Ammon's horn (tissue), 1 donor: ENCODE measurements at regions not wholly inside any gene's neighbourhood (a gene's known extent, or its start where the extent isn't known, plus 50 kb on each side); places are given as distances from the start of the nearest gene placed in this dataset.

ENCODE experiments used
- DNase-seq: peaks from one replicate; pipeline ENCODE4 v3.0.0-alpha.2; 2016; ENCODE audit warnings: low spot score

DNA sequence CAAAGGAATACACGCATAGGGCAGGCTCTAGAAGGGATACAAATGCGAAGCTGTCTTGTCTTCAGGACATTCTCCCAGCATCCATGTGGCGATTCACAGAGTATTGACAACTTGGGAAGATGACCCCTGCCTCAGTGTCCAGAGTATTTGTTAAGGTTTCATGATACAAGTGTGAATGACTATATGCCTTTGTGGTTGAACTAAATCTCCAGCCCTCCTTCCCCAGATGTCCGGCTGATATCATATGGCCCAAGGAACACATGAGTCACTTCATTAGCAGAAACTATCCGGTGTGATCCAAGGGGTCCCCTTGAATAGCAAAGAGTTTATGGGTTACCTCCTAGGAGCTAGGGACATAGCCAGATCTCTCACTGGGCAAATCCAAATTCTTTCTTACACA is 151.0 kb downstream of the INSIG2 start:
- DNase-seq: no peak

DNA sequence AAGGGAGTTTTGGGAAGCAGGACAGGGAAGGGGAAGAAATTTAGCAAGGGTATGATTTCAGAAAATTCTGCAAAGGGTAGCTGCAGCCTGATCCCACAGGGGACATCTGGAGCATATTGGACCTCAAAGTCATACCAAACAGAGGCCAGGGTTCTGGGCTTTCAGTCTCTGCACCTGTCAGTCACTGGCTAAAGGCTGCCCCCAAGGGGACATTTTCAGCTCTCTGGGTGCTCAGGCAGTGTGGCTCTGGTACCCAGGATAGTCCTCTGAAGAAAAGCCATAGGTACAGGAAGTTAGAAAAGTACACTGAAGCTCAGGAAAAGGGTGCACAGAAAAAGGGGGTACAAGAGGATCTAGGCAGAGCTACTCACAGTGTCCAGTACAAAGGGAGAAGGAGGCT is 149.2 kb downstream of the INSIG2 start:
- DNase-seq: no peak

DNA sequence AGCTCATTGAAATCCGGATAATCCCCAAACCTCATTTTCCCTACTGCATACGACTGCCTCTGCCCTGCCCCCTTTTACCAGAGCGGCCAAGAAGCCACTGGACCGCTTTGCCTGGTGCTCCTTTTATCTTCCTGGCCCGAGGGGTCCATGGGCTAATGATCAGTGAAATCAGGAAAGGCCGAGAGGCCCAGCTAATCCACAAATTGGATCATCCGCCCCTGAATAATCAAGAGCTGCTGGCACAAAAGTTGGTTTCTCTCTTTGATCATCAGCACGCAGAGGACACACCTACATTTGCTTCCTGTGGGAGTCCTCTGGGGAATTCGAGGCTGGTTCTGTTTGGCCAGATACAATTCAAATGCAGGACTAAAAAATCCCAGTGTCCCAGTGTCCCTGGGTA is 144.5 kb downstream of the INSIG2 start:
- DNase-seq: no peak

DNA sequence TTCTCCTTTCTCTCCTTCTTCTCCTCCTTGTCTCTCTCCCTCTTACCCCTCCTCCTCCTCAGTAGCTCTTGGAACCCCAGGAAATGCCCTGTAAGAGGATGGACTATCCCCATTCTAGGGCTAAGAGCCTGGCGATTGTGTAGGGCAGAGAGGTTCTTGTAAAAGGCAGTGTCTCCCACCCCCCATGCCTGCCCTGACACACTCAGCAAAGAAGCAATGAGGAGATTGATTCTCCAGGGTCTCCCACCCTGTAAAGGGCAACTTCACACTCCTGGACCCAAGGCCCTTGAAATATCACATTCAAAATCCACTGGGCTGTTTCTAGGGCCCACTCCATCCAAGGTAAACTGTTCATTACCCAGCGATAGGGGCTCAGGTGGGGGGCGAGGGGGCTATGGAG is 144.1 kb downstream of the INSIG2 start:
- no peak for DNase-seq

DNA sequence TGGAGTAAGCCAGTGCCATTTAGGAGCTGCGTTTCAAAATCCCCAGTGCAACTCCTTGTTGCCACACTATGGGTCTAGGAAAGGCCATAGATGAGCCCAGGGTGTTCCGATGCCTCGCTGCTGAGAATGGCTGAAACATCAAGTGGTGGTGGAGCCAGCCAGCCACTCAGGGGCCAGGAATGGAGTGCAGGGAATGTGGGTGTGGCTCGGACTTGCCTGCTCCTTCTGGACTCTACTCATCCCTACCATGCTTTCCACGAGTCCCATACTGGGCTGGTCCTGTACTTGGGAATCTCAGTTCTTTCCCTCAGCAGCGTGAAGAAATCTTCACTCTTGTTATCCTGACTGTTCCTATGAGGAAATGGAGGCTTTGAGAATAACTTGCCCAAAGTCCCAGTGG is 143.5 kb downstream of the INSIG2 start:
- DNase-seq: no peak

DNA sequence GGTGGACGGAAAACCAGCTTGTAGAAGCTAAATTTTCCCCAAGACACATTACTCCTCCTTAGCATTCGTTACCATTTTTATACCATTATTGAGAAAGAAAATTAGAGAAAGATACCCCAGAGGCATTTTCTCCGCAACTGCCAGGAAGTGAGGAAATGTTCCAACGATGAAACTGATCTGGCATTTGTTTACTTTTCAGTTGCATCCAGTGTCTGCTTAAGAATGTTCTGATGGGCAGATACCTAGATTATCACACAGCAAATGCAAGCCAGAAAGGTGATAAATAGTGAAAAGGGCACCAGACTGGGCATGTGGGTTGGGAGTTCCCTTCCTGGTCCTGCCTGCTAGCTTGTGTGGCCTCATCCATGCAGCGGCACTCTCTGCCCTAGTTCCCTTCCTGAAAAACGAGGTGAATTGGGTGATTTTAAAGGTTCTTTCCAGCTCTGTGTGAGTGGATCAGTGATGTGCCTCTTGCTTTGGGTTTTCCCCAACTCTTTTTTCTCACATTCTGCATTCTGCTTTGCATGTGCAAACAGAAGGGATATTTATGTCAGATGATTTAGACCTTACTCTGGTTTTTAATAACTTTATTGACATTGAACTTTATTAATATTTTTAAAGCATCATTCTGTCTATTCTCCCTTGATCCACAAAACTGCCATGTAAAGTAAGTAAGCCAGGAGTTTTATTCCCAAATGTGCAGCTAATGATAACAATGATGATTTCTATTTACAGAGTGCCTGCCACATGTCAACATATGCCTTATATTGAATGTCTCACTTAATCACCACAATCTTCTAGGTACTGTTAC is 139.6 kb downstream of the INSIG2 start:
- no peak for DNase-seq

DNA sequence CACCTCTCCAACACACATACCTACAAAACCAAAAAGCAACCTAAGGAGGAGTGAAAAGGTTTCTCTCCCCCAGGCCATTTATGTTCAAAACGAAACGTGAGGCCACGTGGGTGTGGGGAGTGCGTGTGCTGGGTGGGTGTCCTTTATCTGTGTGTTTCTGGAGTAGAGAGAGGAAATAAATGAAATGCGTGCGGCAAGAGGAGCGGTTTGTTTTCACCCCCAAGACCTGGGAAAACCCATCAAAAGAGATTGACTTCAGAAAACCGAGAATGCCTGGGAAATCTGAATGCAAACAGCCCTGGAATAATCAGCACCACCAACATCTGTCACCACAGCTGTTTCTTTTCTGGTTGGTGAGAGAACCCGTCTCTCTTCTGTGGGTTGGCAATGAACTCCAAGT is 137.4 kb downstream of the INSIG2 start:
- DNase-seq: no peak

DNA sequence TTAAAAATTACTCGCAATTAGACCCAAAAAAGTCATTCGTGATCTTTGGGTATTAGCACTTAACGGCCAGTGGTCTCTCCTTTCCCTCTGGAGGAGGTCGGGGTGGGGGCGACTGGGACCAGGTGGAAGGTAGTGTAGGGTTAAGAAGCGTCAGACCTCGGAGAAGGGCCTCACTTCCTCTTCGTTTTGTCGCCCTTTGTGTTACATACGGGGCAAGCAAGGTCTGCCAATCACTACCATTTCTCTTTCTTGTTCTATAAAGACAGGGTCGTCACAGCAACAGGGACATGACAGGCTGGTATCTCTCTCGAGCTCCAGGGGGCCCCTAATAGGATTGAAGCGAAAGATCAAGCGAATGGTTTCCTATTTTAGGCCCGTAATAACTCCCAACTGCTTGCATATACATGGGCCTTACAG is 136.6 kb downstream of the INSIG2 start:
- DNase-seq: no peak

DNA sequence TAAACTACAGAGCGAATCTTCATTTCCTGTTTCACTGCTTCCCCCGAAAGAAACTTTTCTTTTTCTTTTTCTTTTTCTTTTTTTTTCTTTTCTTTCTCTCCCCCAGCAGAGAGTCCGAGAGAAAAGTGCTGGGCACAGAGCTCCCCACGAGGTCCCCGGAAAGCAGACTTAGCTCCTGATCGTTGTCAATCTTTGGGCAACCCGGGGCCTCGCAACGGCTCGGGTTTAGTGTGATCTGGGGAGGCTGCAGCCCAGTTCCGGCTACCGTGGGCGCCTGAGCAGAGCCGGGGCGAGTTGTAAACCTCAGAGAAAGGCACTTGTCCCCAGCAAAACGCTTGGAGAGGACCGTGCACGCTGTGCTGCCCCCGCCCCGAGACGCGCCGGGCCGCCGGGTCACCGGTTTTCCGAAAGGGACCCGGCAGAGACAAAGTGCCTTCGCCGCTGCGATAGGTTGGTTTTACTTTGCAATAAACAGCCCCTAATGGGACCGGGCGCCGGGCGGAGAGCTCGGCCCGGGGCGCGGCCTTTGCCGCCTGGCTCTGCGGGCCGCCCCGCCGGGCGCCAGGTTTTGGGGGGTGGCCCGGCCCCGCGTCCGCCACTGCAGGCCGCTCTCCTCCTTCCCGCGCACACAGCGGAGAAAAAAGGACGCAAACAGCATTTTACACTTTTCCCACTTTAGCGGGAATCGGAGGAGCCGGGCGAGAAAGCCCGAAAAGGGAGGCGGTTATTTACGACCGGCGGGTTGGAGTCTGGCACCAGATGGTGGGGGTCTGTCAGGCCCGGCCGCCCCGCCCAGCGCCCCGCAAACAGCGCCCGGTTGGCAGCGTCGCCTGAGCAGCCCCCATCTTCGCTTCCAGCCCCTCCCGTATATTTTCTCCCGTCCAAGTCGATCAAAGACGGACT is 136.0 kb downstream of the INSIG2 start:
- no peak for DNase-seq

DNA sequence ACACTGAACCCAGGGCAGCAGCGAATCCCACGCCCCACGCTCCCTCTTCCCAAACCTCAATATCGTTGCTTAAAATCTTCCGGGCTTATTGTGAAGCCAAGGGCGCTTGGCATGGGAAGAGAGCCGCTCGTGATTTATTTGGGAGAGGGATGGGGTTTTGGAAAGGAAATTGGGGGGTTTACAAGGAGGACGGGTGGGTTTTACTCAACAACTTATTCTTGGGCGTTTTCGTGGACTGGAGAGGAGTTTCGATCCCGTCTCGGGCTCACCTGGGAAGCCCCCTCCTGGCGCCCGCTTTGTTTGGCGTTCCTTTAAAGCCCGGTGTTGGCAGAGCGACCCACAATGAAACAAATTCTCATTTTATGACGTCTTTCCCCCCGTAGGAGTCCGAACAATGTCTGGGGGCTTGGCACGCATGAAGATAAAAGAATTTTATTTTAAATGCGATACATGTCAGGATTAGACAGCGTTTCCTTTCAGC is 135.3 kb downstream of the INSIG2 start:
- DNase-seq: no peak

DNA sequence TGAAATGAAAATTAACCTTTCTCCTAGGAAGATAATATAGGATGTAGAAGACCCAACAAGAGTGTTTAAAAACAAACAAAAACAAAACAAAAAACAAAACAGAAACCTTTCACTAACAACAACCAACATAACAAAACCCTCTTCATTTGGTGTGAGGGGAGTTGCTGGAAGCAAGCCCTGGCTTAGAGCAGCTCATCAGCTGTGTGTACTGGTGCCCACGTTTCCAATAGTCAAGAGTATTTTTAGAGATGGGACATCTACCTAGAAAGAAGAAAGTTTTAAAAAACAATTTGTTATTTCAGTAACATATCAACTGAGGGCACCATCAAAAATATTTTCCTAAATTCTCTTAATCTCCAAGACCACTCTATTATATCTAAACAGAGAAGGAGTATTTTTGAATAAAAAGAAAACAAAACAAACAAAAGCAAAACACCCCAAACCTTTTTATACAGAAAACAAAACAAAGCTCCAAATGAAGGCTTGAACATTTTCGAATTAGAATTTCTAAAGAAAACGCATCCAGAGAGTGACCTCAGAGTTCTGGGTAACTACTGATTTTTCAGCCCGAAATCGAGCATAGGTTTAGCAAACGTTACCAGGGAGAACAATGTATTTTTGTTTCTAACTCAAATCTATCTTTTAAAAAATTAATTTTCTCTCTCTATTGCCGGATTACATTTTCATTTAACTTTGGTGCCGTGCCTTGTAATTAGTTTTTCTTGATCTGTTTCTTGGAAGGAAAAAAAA is 134.6 kb downstream of the INSIG2 start:
- no peak for DNase-seq

DNA sequence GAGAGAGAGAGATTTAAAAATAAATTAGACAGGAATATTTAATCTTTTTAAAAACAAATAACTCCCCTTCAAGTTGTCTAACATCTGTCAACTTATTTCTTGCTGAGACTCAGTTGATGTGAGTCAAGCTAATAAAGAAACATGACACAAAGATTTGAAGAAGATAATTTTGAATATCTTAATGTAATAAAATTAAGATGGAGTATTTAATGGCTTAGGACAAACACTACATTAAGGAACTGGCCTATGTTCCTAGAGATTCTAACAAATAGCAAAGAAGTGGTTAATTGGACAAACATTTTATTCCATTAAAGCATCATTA is 134.0 kb downstream of the INSIG2 start:
- DNase-seq: no peak

DNA sequence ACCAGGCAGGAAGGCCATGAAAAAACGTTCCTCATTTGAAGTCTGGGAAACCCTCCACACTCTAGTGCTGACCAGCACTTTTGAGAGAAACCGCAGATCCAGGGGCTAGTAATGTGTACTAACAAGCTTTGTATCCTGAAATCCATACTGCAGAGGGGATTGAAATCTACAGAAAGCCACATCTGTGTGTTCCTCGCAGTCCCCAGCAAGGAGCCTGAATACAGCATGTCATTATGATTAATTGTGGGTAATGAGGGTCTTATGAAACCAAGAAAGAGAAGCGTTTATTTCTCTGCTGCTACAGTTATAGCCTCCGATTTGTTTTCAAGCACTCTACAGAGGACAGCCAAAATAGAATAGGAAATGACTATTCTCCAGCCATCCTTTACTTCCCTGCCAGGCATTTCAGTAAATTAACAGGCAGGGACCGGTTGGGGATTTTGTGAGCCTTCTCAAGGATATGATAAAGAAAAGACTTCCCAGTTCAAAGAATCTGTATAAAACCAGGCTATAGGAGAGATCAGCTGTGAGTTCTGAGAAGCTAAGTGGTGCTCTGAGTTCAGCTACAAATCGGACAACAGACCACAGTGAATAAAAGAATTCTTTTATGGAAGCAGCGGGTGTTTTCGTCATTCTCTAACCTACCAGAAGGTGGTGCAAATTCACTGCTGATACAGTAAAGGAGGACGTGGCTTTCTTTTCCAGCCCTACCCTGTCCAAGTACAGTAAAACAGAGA is 133.4 kb downstream of the INSIG2 start:
- DNase-seq: peak; percentile 76

DNA sequence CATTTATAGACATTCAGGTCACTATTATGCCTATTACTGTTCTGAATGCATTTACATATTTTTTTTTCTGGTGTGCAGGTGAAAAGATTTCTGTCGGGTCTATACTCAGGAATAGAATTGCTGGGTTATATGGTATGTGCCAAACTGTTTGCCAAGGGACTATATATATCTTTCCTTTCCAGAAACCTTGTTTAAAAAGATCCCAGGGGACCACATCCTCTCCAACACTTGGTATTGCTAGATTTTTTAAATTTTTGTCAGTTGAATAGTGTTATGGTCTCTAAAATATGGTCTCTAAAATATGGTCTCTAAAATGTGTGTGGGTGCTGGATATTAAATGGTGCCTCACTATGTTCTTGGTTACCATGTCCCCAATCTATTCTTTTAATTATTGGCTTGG is 131.3 kb downstream of the INSIG2 start:
- DNase-seq: no peak

DNA sequence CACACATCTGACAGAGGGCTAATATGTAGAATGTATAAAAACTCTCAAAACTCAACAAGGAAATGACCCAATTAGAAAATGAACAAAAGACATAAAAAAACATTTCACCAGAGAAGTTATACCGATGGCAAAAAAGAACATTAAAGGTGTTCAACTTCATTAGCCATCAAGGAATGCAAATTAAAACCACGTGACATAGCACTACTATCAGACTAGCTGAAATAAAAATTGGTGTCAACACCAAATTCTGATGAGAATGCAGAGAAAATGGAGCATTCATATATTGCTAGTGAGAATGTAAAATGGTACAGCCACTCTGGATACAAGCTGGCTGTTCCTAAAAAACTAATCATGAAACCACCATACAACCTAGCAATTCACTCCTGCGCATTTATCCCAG is 128.0 kb downstream of the INSIG2 start:
- DNase-seq: no peak

DNA sequence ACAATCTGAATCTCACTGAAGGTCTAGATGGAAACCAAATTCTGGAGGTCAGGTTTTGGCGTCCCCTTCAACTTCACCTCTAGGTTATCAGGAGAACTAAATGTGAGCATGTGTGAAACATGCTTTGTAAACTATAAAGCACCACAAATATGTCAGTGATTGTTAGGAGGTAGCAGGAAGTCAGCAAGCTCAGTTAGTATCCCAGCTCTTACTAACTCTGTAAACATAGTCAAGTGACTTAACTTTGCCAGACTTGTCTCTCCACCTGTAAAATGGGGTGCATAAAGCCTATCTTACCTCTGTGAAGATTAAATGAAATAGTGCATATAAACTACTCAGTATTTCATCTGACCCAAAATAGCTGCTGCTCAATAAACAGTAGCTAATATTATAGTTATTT is 121.5 kb downstream of the INSIG2 start:
- DNase-seq: no peak

DNA sequence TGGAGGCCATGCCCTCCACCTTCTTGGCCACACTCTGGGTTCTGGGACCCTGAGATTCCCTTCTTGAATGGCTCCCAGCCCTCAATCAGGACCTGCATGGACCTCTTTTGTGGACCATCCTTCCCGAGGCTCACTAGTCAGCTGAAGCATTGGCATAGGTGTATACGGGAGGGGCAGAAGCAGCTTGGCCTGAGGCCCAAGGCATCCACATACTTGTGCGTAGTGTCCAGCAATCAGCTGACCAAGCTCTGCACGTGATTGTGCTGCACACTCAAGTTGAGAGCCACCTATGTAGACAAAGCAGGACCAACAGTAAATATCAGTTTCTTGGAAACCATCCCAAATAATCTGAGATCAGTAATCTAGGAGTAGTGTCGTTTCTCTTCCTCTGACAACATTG is 119.6 kb downstream of the INSIG2 start:
- DNase-seq: no peak

DNA sequence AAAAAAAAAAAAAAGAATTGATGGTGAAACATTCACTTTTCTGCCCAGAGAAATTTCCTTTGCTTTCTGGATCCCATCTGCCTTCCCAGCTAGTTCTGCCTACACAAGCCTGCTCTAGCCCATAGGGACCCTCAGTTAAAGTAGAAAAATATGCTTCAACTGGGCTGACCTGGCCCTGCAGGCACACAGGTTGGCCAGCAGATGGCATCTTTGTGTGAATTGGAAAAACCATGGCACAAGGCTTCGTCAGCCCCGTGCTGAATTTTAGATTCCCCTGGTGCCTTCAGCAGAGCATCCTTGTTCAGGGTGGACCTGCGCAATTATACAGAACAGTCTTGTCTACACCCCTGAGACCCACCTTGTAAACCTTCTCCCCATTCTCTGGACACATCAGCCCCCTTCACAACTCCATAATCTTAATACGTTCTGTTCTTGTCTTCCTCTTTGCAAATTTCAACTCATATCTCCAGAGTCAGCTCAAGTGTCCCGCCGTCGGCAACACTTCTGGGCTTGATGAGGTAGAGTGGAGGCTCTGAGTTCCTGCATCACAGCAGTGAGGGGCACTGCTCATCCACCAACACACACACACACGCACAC is 114.5 kb downstream of the INSIG2 start:
- peak; percentile 40 for DNase-seq

DNA sequence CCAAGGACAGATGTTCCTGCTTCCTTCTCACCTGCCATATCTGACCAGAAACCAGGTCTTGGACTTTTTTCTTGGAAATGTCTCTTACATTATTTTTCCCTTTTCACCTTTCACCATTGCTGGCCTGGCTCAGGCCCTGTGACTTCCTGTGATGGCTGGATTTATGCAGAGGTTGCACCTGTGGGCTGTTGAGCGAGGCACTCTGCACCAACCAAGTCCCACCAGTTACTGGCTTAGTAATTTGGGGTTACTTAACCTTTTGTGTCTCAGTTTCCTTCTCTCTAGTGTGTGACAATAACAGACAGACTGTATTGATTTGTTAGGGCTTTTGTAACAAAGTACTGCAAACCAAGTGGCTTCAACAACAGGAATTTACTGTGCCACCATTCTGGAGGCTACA is 110.0 kb downstream of the INSIG2 start:
- DNase-seq: no peak

DNA sequence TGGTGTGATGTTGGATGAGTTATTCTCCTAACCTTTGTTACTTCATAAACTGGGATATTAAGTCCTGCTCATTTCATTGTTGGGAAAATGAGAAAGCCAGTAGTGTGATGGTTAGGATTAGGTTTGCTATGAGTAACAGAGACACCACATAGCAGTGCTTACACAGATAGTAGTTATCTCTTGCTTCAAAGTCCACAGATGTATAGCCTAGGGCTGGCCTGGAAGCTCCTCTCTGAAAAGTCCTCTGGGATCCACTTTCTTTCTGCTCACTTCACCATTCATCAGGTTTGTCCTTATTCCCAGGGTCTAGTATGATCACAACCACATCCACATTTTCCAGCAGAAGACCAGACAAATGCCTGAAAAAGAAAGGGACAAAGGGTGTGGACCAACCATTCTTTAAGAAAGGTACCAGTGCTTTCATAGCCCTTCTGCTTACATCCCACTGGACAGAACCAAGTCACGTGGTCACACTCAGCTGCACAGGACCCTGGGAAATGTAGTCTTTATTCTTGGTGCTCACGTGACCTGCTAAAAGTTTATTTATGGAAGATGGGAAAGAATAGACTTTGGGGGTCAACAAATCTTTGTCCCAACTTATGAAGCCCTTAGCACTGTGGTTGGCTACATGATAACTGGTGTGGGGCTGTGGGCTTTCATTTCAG is 108.9 kb downstream of the INSIG2 start:
- no peak for DNase-seq

DNA sequence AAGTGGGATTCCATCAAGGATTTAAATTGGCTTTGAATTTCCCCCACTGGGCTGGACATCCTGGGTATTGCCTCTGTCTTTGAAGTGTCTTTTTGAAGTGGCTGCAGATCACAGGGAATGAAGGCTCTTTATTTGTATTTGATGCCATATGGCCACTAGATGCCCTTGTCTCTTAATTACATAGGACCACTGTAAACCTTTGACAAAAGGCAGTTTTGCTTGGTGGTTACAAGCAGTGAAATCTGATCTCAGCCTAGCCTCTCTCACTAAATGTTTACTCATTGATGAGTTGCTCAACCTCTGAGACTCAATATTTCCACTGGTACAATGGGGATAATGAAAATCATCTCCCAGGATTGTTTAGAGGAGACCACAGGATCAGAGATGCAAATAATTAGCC is 102.2 kb downstream of the INSIG2 start:
- DNase-seq: no peak
